Kidney epithelial cell (primary cell): ENCODE measurements at regions not wholly inside any gene's neighbourhood (a gene's known extent, or its start where the extent isn't known, plus 50 kb on each side); places are given as distances from the start of the nearest gene placed in this dataset.

Experiments
- DNase-seq: peaks from one replicate; pipeline ENCODE4 v3.0.0-alpha.2; 2010; ENCODE audit warnings: low read depth
- H3K27me3 ChIP-seq: 2 replicates; pipeline ENCODE4 v1.6.0; 2011; ENCODE audit warnings: low read length; ENCODE audit not compliant: control insufficient read depth, insufficient read depth
- H3K36me3 ChIP-seq: 2 replicates; pipeline ENCODE4 v1.5.1; 2011; ENCODE audit warnings: low read length; ENCODE audit not compliant: control insufficient read depth, insufficient read depth
- H3K4me3 ChIP-seq: 2 replicates; pipeline ENCODE4 v1.5.1; 2011; ENCODE audit warnings: low read depth, mild to moderate bottlenecking, control low read depth, low read length
- TF ChIP-seq, protein P1 (sequence below): IDR thresholded peaks from 2 replicates; pipeline ENCODE4 v1.5.1; 2011; ENCODE audit warnings: mild to moderate bottlenecking, moderate library complexity, low read length, control low read depth, inconsistent platforms; ENCODE audit not compliant: insufficient read depth, poor library complexity, severe bottlenecking

GRCh38 chr2:34353509-34354113, 754.5 kb upstream of the FAM98A start:
- no peak overlapping the region for H3K4me3 ChIP-seq
- no peaks in the 10 kb centered on the region for H3K27me3 ChIP-seq
- H3K36me3 ChIP-seq: no peaks in the 10 kb centered on the region
- DNase-seq: no peak
- TF ChIP-seq, protein P1, sequence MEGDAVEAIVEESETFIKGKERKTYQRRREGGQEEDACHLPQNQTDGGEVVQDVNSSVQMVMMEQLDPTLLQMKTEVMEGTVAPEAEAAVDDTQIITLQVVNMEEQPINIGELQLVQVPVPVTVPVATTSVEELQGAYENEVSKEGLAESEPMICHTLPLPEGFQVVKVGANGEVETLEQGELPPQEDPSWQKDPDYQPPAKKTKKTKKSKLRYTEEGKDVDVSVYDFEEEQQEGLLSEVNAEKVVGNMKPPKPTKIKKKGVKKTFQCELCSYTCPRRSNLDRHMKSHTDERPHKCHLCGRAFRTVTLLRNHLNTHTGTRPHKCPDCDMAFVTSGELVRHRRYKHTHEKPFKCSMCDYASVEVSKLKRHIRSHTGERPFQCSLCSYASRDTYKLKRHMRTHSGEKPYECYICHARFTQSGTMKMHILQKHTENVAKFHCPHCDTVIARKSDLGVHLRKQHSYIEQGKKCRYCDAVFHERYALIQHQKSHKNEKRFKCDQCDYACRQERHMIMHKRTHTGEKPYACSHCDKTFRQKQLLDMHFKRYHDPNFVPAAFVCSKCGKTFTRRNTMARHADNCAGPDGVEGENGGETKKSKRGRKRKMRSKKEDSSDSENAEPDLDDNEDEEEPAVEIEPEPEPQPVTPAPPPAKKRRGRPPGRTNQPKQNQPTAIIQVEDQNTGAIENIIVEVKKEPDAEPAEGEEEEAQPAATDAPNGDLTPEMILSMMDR: no peak

DNA sequence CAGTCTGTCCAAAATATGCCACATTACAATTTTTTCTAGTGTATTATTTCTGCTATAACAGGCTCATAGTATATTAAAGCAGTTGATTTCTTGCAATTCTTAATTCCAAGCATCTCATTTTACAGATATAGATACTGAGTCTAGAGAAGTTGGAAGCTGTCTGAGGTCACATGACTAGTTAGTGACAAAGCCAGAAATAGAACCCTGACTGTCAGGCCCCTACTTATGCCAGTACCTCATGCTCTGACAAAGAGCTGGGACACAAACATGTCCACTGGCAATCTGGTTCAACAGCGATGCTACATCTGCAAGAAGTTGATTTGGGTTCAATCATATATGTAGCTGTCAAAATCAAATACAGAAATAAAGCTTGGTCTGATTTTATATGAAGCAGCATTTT, 750.4 kb upstream of the FAM98A start:
- no peaks in the 10 kb centered on the region for H3K36me3 ChIP-seq
- no peak for DNase-seq
- TF ChIP-seq, protein P1: no peak
- H3K4me3 ChIP-seq: no peak overlapping the region
- no peaks in the 10 kb centered on the region for H3K27me3 ChIP-seq

GRCh38 chr2:34345030-34345429, 745.9 kb upstream of the FAM98A start:
- Histone ChIP-seq H3K4me3 (no peak overlapping the region), H3K27me3 (no peaks in the 10 kb centered on the region), H3K36me3 (no peaks in the 10 kb centered on the region)
- DNase-seq: no peak
- TF ChIP-seq, protein P1: no peak

GRCh38 chr2:34340307-34340706, 741.2 kb upstream of the FAM98A start:
- Histone ChIP-seq H3K36me3 (no peaks in the 10 kb centered on the region), H3K4me3 (no peak overlapping the region), H3K27me3 (no peaks in the 10 kb centered on the region)
- no peak for DNase-seq
- TF ChIP-seq, protein P1: no peak

- no peak for DNase-seq
These were observed 738.6 kb upstream of the FAM98A start for GRCh38 chr2:34337735-34338134.

More at GRCh38 chr2:34337735-34338134, 738.6 kb upstream of the FAM98A start:
- no peaks in the 10 kb centered on the region for H3K27me3 ChIP-seq
- no peaks in the 10 kb centered on the region for H3K36me3 ChIP-seq
- H3K4me3 ChIP-seq: no peak overlapping the region
- TF ChIP-seq, protein P1: no peak
